GM21390 (cell line): ENCODE measurements at regions not wholly inside any gene's neighbourhood (a gene's known extent, or its start where the extent isn't known, plus 50 kb on each side); places are given as distances from the start of the nearest gene placed in this dataset.
"Not testable (repeated sequence)": the region's sequence is repeated elsewhere in the genome, so short reads cannot be mapped to it uniquely, and the experiment has no call there.

Experiments
- ATAC-seq: cut with Tn5 transposase; IDR thresholded peaks from one replicate; pipeline ENCODE4 v1.9.1; 2021; ENCODE audit not compliant: unreplicated experiment

GRCh38 chr5:99471726-99472125 lies 542.9 kb upstream of the CHD1 start:
- not testable (repeated sequence) for ATAC-seq

GRCh38 chr5:99471178-99471577 lies 542.4 kb upstream of the CHD1 start:
- not testable (repeated sequence) for ATAC-seq

GRCh38 chr5:99470636-99471035 lies 541.8 kb upstream of the CHD1 start:
- not testable (repeated sequence) for ATAC-seq

- no peak for ATAC-seq
These were observed 531.9 kb upstream of the CHD1 start for GRCh38 chr5:99460701-99461100.

- ATAC-seq, result no peak
These were observed 524.4 kb upstream of the CHD1 start for GRCh38 chr5:99453196-99453595.

- no peak for ATAC-seq
These were observed 521.0 kb upstream of the CHD1 start for GRCh38 chr5:99449786-99450185.

- ATAC-seq, result no peak
These were observed 517.0 kb upstream of the CHD1 start for GRCh38 chr5:99445805-99446204.

GRCh38 chr5:99441235-99441634 lies 512.4 kb upstream of the CHD1 start:
- no peak for ATAC-seq

GRCh38 chr5:99438619-99439018 lies 509.8 kb upstream of the CHD1 start:
- ATAC-seq, result no peak

GRCh38 chr5:99437986-99438385 lies 509.2 kb upstream of the CHD1 start:
- ATAC-seq, result no peak

- ATAC-seq, result not testable (repeated sequence)
These were observed 494.6 kb upstream of the CHD1 start for GRCh38 chr5:99423396-99423795.

- not testable (repeated sequence) for ATAC-seq
These were observed 489.8 kb upstream of the CHD1 start for GRCh38 chr5:99418640-99419039.

- ATAC-seq, result not testable (repeated sequence)
These were observed 481.6 kb upstream of the CHD1 start for GRCh38 chr5:99410386-99410785.

- ATAC-seq, result not testable (repeated sequence)
These were observed 476.0 kb upstream of the CHD1 start for GRCh38 chr5:99404764-99405302.

GRCh38 chr5:99400571-99400970 lies 471.8 kb upstream of the CHD1 start:
- ATAC-seq, result not testable (repeated sequence)

GRCh38 chr5:99398976-99399375 lies 470.2 kb upstream of the CHD1 start:
- ATAC-seq, result no peak

GRCh38 chr5:99386406-99387077 lies 457.7 kb upstream of the CHD1 start:
- no peak for ATAC-seq

- no peak for ATAC-seq
These were observed 450.4 kb upstream of the CHD1 start for GRCh38 chr5:99379187-99379586.

- no peak for ATAC-seq
These were observed 449.6 kb upstream of the CHD1 start for GRCh38 chr5:99378443-99378842.

- no peak for ATAC-seq
These were observed 441.2 kb upstream of the CHD1 start for GRCh38 chr5:99369797-99370593.

- no peak for ATAC-seq
These were observed 439.9 kb upstream of the CHD1 start for GRCh38 chr5:99368726-99369125.

GRCh38 chr5:99355881-99356280 lies 427.1 kb upstream of the CHD1 start:
- no peak for ATAC-seq
